Breast epithelium (tissue), 3 donors: ENCODE measurements at regions not wholly inside any gene's neighbourhood (a gene's known extent, or its start where the extent isn't known, plus 50 kb on each side); places are given as distances from the start of the nearest gene placed in this dataset.

ENCODE experiments used
- CTCF ChIP-seq, 3 donors: fragments of 450-650 bp; IDR thresholded peaks; one replicate each; pipeline ENCODE4 v1.5.1; 2016 to 2017; ENCODE audit warnings: antibody characterized with exemption in 3 of 3, mild to moderate bottlenecking in 3 of 3, moderate library complexity in 3 of 3
- POLR2A ChIP-seq: fragments of 450-650 bp; IDR thresholded peaks from one replicate; pipeline ENCODE4 v1.6.1; 2016; ENCODE audit warnings: antibody characterized with exemption, mild to moderate bottlenecking, moderate library complexity
- POLR2AphosphoS5 ChIP-seq, 3 donors: sonication (generic); formaldehyde crosslinking; IDR thresholded peaks; one replicate each; pipeline ENCODE4 v1.6.1; 2017; ENCODE audit warnings: antibody characterized with exemption in 3 of 3

GRCh38 chr18:28637897-28638296 lies 461.0 kb upstream of the CDH2 start:
- TF ChIP-seq CTCF (IDR thresholded peaks at IDR 0.05) (no peak), POLR2AphosphoS5 (IDR thresholded peaks at IDR 0.05) (no peak), POLR2A (no peak)
